Effector memory CD8-positive, alpha-beta T cell (primary cell): ENCODE measurements at regions not wholly inside any gene's neighbourhood (a gene's known extent, or its start where the extent isn't known, plus 50 kb on each side); places are given as distances from the start of the nearest gene placed in this dataset.
"Not testable (repeated sequence)": the region's sequence is repeated elsewhere in the genome, so short reads cannot be mapped to it uniquely, and the experiment has no call there.

Source experiments
- ATAC-seq: fragments of 150-1000 bp; cut with Tn5 transposase; replicated peaks from 2 replicates; pipeline ENCODE4 v1.10.0; 2021; ENCODE audit warnings: mild to moderate bottlenecking, moderate library complexity
- DNase-seq, 3 experiments: peaks; one replicate each; pipeline ENCODE4 v3.0.0; 2021
- H3K27ac Mint-ChIP-seq, 2 donors: one replicate each; pipeline ENCODE4 v1.8.0; 2022; ENCODE audit warnings: mild to moderate bottlenecking in 2 of 2, mixed read lengths in 2 of 2, moderate library complexity in 2 of 2
- H3K27me3 Mint-ChIP-seq, 2 donors: one replicate each; pipeline ENCODE4 v1.8.0; 2022; ENCODE audit warnings: mixed read lengths in 2 of 2
- H3K36me3 Mint-ChIP-seq: one replicate; pipeline ENCODE4 v1.8.0; 2022; ENCODE audit warnings: mild to moderate bottlenecking, moderate library complexity, mixed read lengths; ENCODE audit not compliant: insufficient read depth
- H3K4me1 Mint-ChIP-seq, 2 donors: one replicate each; pipeline ENCODE4 v1.8.0; 2022; ENCODE audit warnings: low read depth in 2 of 2, mixed read lengths in 2 of 2
- H3K4me3 Mint-ChIP-seq, 2 donors: one replicate each; pipeline ENCODE4 v1.8.0; 2022; ENCODE audit warnings: mild to moderate bottlenecking in 2 of 2, mixed read lengths in 2 of 2, moderate library complexity in 2 of 2
- H3K9me3 Mint-ChIP-seq, 2 donors: one replicate each; pipeline ENCODE4 v1.8.0; 2022; ENCODE audit warnings: mixed read lengths in 2 of 2

DNA sequence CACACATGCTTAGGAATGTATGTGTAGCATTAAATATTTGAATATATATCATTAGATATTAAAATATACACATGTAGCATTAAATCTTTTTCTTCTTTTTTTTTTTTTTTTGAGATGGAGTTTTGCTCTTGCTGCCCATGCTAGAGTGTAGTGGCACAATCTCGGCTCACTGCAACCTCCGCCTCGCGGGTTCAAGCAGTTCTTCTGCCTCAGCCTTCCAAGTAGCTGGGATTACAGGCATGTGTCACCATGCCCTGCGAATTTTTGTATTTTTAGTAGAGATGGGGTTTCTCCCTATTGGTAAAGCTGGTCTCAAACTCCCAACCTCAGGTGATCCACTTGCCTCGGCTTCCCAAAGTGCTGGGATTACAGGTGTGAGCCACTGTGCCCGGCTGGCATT lies 1151.6 kb upstream of the FAM98A start:
- ATAC-seq, H3K27me3 Mint-ChIP-seq, H3K9me3 Mint-ChIP-seq, DNase-seq, H3K4me1 Mint-ChIP-seq, H3K27ac Mint-ChIP-seq, H3K36me3 Mint-ChIP-seq, H3K4me3 Mint-ChIP-seq: not testable (repeated sequence)

DNA sequence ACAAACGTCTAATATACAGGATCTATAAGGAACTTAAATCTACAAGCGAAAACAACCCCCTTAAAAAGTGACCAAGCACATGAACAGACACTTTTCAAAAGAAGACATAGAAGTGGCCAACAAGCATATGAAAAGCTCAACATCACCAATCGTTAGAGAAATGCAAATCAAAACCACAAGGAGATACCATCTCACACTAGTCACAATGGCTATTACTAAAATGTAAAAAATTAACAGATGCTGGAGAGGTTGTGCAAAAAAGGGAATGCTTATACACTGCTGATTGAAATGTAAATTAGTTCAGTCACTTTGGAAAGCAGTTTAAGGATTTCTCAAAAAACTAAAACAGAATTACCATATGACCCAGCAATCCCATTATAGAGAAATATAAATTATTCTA lies 1148.5 kb upstream of the FAM98A start:
- no peaks in the 10 kb centered on the region for H3K27me3 Mint-ChIP-seq
- H3K27ac Mint-ChIP-seq: no peak overlapping the region
- H3K4me3 Mint-ChIP-seq: no peak overlapping the region
- no peak for ATAC-seq
- H3K9me3 Mint-ChIP-seq: peaks cover 0 to 4% of the 10 kb centered on the region in 2 donors
- no peaks in the 10 kb centered on the region for H3K36me3 Mint-ChIP-seq
- H3K4me1 Mint-ChIP-seq: no peaks in the 10 kb centered on the region
- DNase-seq: no peak

DNA sequence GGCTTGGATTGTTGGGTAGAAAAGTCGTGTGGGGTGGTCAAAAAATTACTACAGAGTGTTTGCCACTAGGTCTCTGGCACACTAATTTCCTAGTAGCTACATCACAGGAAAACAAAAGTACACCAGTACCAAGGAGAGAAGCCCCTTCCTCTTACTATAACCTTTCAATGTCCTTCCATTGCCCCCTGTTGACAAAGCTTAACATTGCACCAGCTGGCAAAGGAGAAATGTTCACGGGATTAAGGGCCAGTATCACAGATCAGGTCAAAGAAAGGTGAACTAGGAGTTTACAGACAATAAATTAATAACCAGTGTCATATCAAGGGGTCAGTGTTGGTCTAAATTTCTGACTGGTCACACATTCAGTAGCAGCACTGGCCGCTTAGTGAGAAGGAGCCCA lies 1139.6 kb upstream of the FAM98A start:
- no peak for ATAC-seq
- H3K36me3 Mint-ChIP-seq: no peaks in the 10 kb centered on the region
- H3K27ac Mint-ChIP-seq: no peak overlapping the region
- no peaks in the 10 kb centered on the region for H3K4me1 Mint-ChIP-seq
- no peak for DNase-seq
- H3K27me3 Mint-ChIP-seq: no peaks in the 10 kb centered on the region
- H3K9me3 Mint-ChIP-seq: peaks cover 8 to 16% of the 10 kb centered on the region in 2 donors
- no peak overlapping the region for H3K4me3 Mint-ChIP-seq

DNA sequence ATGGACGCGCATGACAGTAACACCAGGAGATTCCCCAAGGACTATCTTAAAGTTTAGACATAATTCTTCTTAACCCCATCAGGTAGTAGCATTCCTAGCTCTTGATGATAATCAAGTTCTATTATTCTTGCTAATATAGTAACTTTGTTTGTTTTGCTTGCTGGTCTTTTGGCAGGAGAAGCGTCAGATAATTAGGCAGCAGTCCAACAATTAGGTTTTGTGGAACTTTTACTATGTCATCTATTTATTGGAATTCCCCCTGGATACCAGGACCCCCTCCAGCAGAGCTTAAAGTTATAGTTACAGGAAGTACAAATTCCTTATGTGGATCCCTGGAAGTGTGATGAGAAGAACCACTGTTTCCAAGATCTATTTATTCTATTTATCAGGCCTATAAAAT lies 1138.0 kb upstream of the FAM98A start:
- H3K4me1 Mint-ChIP-seq: no peaks in the 10 kb centered on the region
- no peak overlapping the region for H3K27ac Mint-ChIP-seq
- no peaks in the 10 kb centered on the region for H3K36me3 Mint-ChIP-seq
- no peaks in the 10 kb centered on the region for H3K27me3 Mint-ChIP-seq
- DNase-seq (no peak), ATAC-seq (no peak)
- no peak overlapping the region for H3K4me3 Mint-ChIP-seq
- H3K9me3 Mint-ChIP-seq: peaks cover 8 to 16% of the 10 kb centered on the region in 2 donors

DNA sequence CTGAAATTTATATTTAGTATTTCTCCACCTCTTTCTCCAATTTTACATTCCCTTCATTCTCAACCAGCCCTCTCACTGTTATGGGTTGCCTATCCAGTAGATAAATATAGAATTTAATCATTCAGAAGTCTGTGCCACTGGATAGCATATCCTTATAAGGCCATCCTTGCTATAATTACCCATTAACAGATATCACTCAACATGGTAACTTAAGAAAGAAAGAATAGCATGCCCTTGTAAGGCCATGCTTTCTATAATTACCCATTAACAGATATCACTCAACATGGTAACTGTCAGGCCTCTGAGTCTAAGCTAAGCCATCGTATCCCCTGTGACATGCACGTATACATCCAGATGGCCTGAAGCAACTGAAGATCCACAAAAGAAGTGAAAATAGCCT lies 1137.4 kb upstream of the FAM98A start:
- Mint-ChIP-seq H3K4me3 (no peak overlapping the region), H3K27me3 (no peaks in the 10 kb centered on the region), H3K9me3 (peaks cover 8 to 16% of the 10 kb centered on the region in 2 donors), H3K4me1 (no peaks in the 10 kb centered on the region), H3K27ac (no peak overlapping the region), H3K36me3 (no peaks in the 10 kb centered on the region)
- no peak for DNase-seq
- ATAC-seq: no peak

DNA sequence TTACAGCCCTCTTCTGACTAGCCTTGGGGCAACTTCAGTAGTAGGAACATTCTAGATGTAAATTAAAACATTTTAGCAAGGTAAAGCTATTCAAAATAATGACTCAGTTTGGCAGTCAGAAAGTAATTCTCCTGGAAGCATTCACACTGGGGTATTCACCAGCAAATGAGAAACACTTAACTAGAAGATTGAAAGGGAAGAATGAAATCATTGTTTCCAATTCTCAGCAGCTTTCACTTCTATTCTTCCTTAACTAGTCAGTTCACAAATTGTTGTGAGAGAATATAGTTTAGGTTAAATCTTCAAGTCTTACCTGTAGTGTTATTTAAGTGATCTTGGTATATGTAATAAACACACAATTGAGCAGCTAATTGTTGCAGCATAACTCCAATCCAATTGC lies 1135.6 kb upstream of the FAM98A start:
- Mint-ChIP-seq H3K36me3 (no peaks in the 10 kb centered on the region), H3K4me1 (no peaks in the 10 kb centered on the region), H3K4me3 (no peak overlapping the region), H3K27me3 (no peaks in the 10 kb centered on the region), H3K27ac (no peak overlapping the region), H3K9me3 (peaks cover 8 to 19% of the 10 kb centered on the region in 2 donors)
- ATAC-seq (no peak), DNase-seq (no peak)

DNA sequence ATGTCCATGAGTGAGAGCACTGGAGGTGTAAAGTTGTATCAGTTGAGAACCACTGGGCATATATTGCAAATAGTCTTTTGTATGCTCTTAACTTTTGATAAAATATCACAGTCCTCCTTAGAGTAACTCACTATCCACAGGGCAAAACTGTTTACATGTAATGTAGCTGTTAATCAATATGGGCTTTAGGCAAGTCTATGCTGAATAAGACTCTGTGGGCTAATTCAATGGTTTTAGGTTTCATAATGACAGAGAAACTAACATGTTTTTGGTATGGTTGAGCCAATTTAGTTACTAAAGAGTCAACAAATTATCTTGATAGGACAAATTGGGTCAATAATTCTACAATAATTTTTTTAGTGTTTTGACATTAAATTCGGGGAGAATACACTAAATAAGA lies 1134.9 kb upstream of the FAM98A start:
- no peaks in the 10 kb centered on the region for H3K4me1 Mint-ChIP-seq
- peaks cover 13 to 19% of the 10 kb centered on the region in 2 donors for H3K9me3 Mint-ChIP-seq
- ATAC-seq (no peak), DNase-seq (no peak)
- H3K4me3 Mint-ChIP-seq: no peak overlapping the region
- no peaks in the 10 kb centered on the region for H3K36me3 Mint-ChIP-seq
- H3K27ac Mint-ChIP-seq: no peak overlapping the region
- no peaks in the 10 kb centered on the region for H3K27me3 Mint-ChIP-seq

DNA sequence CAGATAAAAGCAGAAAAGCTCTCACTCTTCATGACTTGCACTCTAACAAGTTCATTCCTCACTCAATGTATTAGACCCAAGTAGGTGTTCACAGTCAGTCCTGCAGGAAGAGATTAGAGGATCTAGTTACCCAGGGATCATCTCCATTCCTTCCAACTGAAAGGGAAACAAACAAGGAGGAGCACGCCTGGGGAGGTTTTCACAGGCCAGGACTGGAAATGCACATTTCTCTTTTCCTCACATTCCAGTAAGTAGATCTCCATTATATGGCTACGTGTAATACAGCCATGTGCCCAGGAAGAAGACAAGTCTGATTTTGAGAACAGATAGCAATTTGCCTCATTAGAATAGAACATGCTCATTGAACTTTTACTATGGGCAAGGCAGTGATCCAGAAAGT lies 1132.2 kb upstream of the FAM98A start:
- ATAC-seq (no peak), DNase-seq (no peak)
- no peaks in the 10 kb centered on the region for H3K36me3 Mint-ChIP-seq
- no peaks in the 10 kb centered on the region for H3K4me1 Mint-ChIP-seq
- no peak overlapping the region for H3K4me3 Mint-ChIP-seq
- H3K27ac Mint-ChIP-seq: no peak overlapping the region
- peaks cover 6 to 7% of the 10 kb centered on the region in 2 donors for H3K9me3 Mint-ChIP-seq
- H3K27me3 Mint-ChIP-seq: no peaks in the 10 kb centered on the region

DNA sequence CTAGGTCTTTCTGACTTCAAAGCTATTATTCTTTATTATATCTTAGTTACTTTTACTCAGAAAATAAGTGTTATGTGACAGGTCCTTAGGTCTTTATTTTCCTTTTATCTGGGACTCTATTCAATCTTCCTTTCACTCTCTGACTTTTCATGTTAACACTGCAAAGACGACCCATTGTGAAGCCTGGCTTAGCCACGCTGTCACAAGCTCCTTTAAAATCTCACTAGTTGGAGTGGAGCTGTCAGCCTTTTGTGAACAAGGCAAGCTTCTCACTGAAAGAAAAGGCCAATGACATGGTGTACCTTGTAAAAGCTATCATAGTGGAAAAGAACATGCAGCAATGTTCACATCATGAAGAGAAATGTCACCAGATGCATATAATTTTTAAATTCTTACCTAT lies 1130.7 kb upstream of the FAM98A start:
- H3K4me3 Mint-ChIP-seq: no peak overlapping the region
- no peaks in the 10 kb centered on the region for H3K36me3 Mint-ChIP-seq
- no peaks in the 10 kb centered on the region for H3K4me1 Mint-ChIP-seq
- H3K9me3 Mint-ChIP-seq: peaks cover 6% of the 10 kb centered on the region in 2 donors
- DNase-seq (no peak), ATAC-seq (no peak)
- H3K27me3 Mint-ChIP-seq: no peaks in the 10 kb centered on the region
- no peak overlapping the region for H3K27ac Mint-ChIP-seq

DNA sequence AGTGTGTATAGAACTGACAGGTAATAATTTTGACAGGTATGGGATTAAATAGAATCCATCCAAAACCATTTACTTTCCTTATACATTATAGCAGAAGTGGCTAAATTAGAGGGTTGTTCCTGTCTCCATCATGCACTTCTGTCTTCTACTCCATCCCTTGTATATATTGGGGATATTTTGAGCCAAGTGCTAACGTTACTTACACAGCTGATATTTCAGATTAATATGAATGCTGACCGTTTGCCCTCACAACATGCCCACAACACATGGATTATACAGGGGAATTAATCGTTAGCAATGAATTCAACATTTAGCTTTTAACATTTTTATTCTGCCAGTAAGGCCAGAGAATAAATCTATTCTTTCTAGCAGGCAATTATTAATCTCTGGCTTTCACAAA lies 1125.0 kb upstream of the FAM98A start:
- H3K27me3 Mint-ChIP-seq: no peaks in the 10 kb centered on the region
- no peak overlapping the region for H3K27ac Mint-ChIP-seq

DNA sequence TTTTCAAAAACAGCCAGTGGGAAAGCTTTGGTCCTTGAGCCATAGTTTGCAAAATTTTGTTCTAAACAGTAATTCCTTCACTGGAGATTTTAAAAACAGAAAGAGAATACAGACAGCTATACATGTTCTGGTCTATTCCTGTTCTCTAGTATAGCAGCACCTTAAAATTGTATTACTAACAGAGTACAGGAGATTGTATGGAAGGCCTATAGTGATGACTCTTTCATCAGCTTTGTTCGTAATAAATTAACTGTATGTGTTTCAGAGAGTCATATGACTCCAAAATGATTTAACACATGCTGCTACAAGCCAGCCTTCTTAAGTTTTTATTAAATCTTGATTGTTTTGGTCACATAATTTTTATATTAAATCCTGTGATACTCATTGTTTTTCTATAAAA lies 1124.6 kb upstream of the FAM98A start:
- H3K4me1 Mint-ChIP-seq: no peaks in the 10 kb centered on the region
- H3K4me3 Mint-ChIP-seq: no peak overlapping the region
- H3K27me3 Mint-ChIP-seq: no peaks in the 10 kb centered on the region
- ATAC-seq (no peak), DNase-seq (no peak)
- no peak overlapping the region for H3K27ac Mint-ChIP-seq
- peaks cover 0 to 16% of the 10 kb centered on the region in 2 donors for H3K9me3 Mint-ChIP-seq
- no peaks in the 10 kb centered on the region for H3K36me3 Mint-ChIP-seq

More for the DNA sequence above, 1125.0 kb upstream of the FAM98A start:
- DNase-seq (no peak), ATAC-seq (no peak)
- Mint-ChIP-seq H3K9me3 (peaks cover 0 to 13% of the 10 kb centered on the region in 2 donors), H3K36me3 (no peaks in the 10 kb centered on the region), H3K4me3 (no peak overlapping the region), H3K4me1 (no peaks in the 10 kb centered on the region)

DNA sequence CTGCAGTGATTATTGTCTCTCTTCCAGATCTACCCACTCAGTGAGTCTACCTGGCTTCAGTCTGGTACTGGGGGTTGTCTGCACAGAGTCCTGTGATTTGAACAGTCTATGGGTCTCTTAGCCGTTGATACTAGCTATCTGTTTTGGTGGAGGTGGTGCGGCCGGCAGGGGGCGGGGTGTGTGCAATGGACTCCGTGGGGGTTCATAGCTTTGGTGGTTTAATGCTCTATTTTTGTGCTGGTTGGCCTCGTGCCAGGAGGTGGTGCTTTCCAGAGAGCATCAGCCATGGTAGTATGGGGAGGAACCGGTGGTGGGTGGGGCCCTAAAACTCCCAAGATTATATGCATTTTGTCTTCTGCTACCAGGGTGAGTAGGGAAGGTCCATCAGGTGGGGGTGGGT lies 1120.1 kb upstream of the FAM98A start:
- Mint-ChIP-seq H3K27me3 (no peaks in the 10 kb centered on the region), H3K4me3 (no peak overlapping the region), H3K9me3 (peaks cover 13 to 43% of the 10 kb centered on the region in 2 donors), H3K4me1 (no peaks in the 10 kb centered on the region), H3K36me3 (no peaks in the 10 kb centered on the region), H3K27ac (no peak overlapping the region)
- DNase-seq (no peak), ATAC-seq (no peak)

DNA sequence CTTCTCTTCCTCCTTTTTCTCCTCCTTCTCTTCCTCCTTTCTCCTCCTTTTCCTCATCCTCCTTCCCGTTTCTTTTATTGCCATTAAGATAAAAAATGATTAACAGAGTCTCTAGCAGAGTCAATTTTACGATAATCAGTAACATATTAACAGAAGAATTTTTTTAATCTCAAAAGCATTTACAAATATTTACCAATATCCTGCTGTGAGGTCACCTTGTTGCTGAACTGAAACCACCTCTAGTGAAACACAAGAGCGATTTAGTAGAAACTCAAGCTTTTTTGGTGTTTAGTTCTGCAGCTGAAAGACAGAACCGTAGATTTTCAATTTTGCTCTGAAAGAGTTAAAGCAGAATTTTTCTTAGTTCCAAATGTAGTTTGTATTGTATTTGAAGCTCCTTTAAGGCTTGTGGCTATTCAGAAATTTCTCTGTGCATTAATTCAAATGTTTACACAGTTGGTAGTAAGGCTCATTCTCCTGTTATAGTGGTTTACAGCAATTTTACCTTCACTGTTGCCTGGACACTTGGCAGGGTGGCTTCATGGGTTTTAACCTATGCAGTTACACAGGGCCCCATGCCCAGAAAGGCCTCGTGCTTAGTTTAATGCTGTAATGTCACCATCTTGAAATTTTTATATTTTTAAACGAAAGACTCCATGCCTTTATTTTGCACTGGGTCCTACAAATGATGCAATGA lies 1106.6 kb upstream of the FAM98A start:
- H3K9me3 Mint-ChIP-seq: peaks cover 2 to 9% of the 10 kb centered on the region in 2 donors
- H3K27me3 Mint-ChIP-seq: no peaks in the 10 kb centered on the region
- no peak overlapping the region for H3K27ac Mint-ChIP-seq
- H3K4me1 Mint-ChIP-seq: no peaks in the 10 kb centered on the region
- H3K4me3 Mint-ChIP-seq: no peak overlapping the region
- DNase-seq (no peak), ATAC-seq (no peak)
- no peaks in the 10 kb centered on the region for H3K36me3 Mint-ChIP-seq

DNA sequence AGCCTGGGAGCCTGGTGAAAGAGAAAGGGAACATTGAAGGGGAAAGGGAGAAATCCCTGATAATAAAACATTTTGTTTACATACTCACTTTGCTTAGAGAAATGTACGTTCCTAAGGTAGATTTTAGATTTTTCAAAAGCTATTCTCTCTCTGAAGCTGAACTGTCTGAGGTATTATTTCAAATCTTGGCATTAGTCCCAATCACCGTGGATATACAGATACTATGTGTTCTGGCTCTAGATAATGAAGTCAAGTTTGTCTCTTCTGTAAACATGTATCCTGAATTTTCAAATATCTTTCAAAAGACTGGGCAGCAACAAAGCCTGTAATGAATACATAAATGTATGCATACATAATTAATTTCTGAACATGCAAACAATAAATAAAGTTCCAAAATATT lies 1104.2 kb upstream of the FAM98A start:
- Mint-ChIP-seq H3K4me3 (no peak overlapping the region), H3K36me3 (no peaks in the 10 kb centered on the region), H3K27ac (no peak overlapping the region), H3K9me3 (peaks cover 0 to 9% of the 10 kb centered on the region in 2 donors), H3K27me3 (no peaks in the 10 kb centered on the region), H3K4me1 (no peaks in the 10 kb centered on the region)
- DNase-seq (no peak), ATAC-seq (no peak)

DNA sequence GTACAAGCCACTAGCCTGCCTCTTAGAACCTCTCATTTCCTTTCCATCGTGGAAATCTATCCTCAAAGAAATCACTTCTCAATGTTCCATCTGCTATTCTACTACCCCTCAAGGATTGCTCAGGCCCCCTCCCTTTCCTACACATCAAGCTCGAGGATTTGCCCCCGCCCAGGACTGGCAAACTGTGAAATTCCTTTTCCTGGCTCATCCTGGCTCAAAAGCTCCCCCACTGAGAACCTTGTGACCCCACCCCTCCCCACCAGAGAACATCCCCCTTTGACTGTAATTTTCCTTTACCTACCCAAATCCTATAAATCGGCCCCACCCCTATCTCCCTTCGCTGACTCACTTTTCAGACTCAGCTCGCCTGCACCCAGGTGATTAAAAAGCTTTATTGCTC lies 1103.3 kb upstream of the FAM98A start:
- not testable (repeated sequence) for H3K27me3 Mint-ChIP-seq, H3K4me1 Mint-ChIP-seq, ATAC-seq, H3K27ac Mint-ChIP-seq, H3K9me3 Mint-ChIP-seq, H3K4me3 Mint-ChIP-seq, H3K36me3 Mint-ChIP-seq, DNase-seq
